ENCODE measurements at regions not wholly inside any gene's neighbourhood (a gene's known extent, or its start where the extent isn't known, plus 50 kb on each side); places are given as distances from the start of the nearest gene placed in this dataset.

GRCh38 chr16:6560306-6561100 lies 772.1 kb upstream of the RBFOX1 start:
- Histone ChIP-seq H3K4me1 (ENCODE audit: control insufficient read depth, insufficient read depth, low read length, poor library complexity, severe bottlenecking) (no peaks in the 10 kb centered on the region), H3K4me3 (ENCODE audit: insufficient read depth, low read depth, low read length, poor library complexity, severe bottlenecking) (no peak overlapping the region), H3K9me3 (ENCODE audit: control insufficient read depth, low read length) (no peaks in the 10 kb centered on the region), H3K36me3 (ENCODE audit: control insufficient read depth, insufficient read depth, low read length) (no peaks in the 10 kb centered on the region), H3K27me3 (replicated peaks; ENCODE audit: control insufficient read depth, insufficient read depth, low read length, poor library complexity, severe bottlenecking) (no peaks in the 10 kb centered on the region), H3K27ac (ENCODE audit: insufficient read depth, low read length, poor library complexity, severe bottlenecking) (no peak overlapping the region)
- DNase-seq, result no peak

DNA sequence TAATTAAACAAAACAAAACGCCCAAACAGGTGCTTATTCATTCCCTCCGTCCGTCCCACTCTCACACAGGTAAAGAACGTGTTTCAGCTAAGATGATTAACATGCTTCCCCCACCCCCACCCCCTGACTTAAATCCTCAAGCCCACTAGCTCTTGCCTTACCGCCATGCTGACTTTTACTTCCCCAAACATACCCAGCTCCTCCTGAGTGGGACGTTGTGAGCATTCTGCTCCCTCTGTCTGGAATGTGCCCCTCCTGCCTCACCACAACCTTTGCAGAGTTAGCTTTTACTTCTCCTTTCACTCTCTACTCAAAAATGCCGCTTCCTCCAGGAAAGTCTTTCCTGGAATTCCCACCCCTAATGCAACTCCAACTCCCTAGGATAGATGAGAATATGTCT lies 774.0 kb upstream of the RBFOX1 start:
- Histone ChIP-seq H3K4me1 (ENCODE audit: control insufficient read depth, insufficient read depth, low read length, poor library complexity, severe bottlenecking) (no peaks in the 10 kb centered on the region), H3K27me3 (replicated peaks; ENCODE audit: control insufficient read depth, insufficient read depth, low read length, poor library complexity, severe bottlenecking) (no peaks in the 10 kb centered on the region), H3K36me3 (ENCODE audit: control insufficient read depth, insufficient read depth, low read length) (no peaks in the 10 kb centered on the region), H3K27ac (ENCODE audit: insufficient read depth, low read length, poor library complexity, severe bottlenecking) (no peak overlapping the region), H3K4me3 (ENCODE audit: insufficient read depth, low read depth, low read length, poor library complexity, severe bottlenecking) (no peak overlapping the region), H3K9me3 (ENCODE audit: control insufficient read depth, low read length) (no peaks in the 10 kb centered on the region)
- DNase-seq, result no peak

DNA sequence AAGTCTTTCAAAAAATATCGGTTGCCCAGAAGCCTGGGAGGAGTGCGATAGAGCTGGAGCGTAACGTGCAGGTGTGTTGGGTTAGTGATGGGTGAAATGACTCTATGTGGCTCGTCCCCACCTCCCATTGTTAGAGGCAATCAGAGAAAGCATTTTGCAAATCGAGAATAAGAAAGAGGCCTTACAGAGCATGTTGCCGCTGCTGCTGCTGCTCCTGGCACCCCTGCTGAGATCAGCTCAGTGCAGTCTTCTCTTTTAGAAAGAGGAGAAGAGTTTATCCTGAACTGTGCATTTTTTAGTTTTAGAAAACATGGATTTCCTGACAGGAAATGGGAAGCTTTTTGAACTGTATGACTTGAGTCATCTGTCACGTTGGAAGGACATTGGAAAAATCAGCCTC lies 774.5 kb upstream of the RBFOX1 start:
- Histone ChIP-seq H3K36me3 (ENCODE audit: control insufficient read depth, insufficient read depth, low read length) (no peaks in the 10 kb centered on the region), H3K4me3 (ENCODE audit: insufficient read depth, low read depth, low read length, poor library complexity, severe bottlenecking) (no peak overlapping the region), H3K9me3 (ENCODE audit: control insufficient read depth, low read length) (no peaks in the 10 kb centered on the region), H3K4me1 (ENCODE audit: control insufficient read depth, insufficient read depth, low read length, poor library complexity, severe bottlenecking) (no peaks in the 10 kb centered on the region), H3K27ac (ENCODE audit: insufficient read depth, low read length, poor library complexity, severe bottlenecking) (no peak overlapping the region), H3K27me3 (replicated peaks; ENCODE audit: control insufficient read depth, insufficient read depth, low read length, poor library complexity, severe bottlenecking) (no peaks in the 10 kb centered on the region)
- DNase-seq, result no peak

DNA sequence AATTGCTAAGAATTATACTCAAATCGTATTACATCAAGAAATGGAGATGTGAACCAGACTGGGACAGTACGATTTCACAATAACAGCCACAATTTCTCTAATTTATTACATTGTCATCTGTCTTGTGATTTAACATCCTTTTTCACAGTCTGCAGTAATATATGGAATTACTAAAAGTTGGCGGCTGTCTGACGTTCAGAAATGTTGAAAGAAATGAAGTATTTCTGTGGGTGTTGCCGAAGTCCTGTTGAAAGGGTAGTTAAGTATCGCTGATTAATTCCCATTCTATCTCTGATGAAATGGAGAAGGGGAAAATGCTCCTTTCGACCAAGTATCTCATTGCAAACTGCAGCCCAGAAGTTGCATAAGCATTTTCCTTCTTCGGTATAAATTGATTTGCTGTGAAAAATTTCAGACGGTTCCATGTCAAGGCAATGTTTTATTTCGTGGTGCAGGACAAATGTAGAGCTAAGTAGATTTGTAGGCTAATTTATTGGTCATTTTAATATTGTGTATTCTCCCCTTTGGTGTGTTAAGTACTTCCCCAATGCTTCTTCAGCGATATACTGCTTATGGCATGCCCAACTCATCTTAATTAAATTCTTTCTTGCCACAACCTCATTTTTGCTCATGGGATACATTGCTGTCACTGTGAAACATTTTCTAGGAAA lies 775.2 kb upstream of the RBFOX1 start:
- Histone ChIP-seq H3K36me3 (ENCODE audit: control insufficient read depth, insufficient read depth, low read length) (no peaks in the 10 kb centered on the region), H3K27ac (ENCODE audit: insufficient read depth, low read length, poor library complexity, severe bottlenecking) (no peak overlapping the region), H3K4me3 (ENCODE audit: insufficient read depth, low read depth, low read length, poor library complexity, severe bottlenecking) (no peak overlapping the region), H3K27me3 (replicated peaks; ENCODE audit: control insufficient read depth, insufficient read depth, low read length, poor library complexity, severe bottlenecking) (no peaks in the 10 kb centered on the region), H3K4me1 (ENCODE audit: control insufficient read depth, insufficient read depth, low read length, poor library complexity, severe bottlenecking) (no peaks in the 10 kb centered on the region), H3K9me3 (ENCODE audit: control insufficient read depth, low read length) (no peaks in the 10 kb centered on the region)
- DNase-seq, result no peak

- Histone ChIP-seq H3K9me3 (ENCODE audit: control insufficient read depth, low read length) (no peaks in the 10 kb centered on the region), H3K27me3 (replicated peaks; ENCODE audit: control insufficient read depth, insufficient read depth, low read length, poor library complexity, severe bottlenecking) (no peaks in the 10 kb centered on the region), H3K4me3 (ENCODE audit: insufficient read depth, low read depth, low read length, poor library complexity, severe bottlenecking) (no peak overlapping the region), H3K4me1 (ENCODE audit: control insufficient read depth, insufficient read depth, low read length, poor library complexity, severe bottlenecking) (no peaks in the 10 kb centered on the region), H3K27ac (ENCODE audit: insufficient read depth, low read length, poor library complexity, severe bottlenecking) (no peak overlapping the region), H3K36me3 (ENCODE audit: control insufficient read depth, insufficient read depth, low read length) (no peaks in the 10 kb centered on the region)
- DNase-seq, result no peak
Observed at GRCh38 chr16:6549415-6549814, 783.2 kb upstream of the RBFOX1 start.

GRCh38 chr16:6548507-6548906 lies 784.1 kb upstream of the RBFOX1 start:
- Histone ChIP-seq H3K9me3 (ENCODE audit: control insufficient read depth, low read length) (no peaks in the 10 kb centered on the region), H3K4me3 (ENCODE audit: insufficient read depth, low read depth, low read length, poor library complexity, severe bottlenecking) (no peak overlapping the region), H3K27ac (ENCODE audit: insufficient read depth, low read length, poor library complexity, severe bottlenecking) (no peak overlapping the region), H3K4me1 (ENCODE audit: control insufficient read depth, insufficient read depth, low read length, poor library complexity, severe bottlenecking) (no peaks in the 10 kb centered on the region), H3K27me3 (replicated peaks; ENCODE audit: control insufficient read depth, insufficient read depth, low read length, poor library complexity, severe bottlenecking) (no peaks in the 10 kb centered on the region), H3K36me3 (ENCODE audit: control insufficient read depth, insufficient read depth, low read length) (no peaks in the 10 kb centered on the region)
- DNase-seq, result no peak

DNA sequence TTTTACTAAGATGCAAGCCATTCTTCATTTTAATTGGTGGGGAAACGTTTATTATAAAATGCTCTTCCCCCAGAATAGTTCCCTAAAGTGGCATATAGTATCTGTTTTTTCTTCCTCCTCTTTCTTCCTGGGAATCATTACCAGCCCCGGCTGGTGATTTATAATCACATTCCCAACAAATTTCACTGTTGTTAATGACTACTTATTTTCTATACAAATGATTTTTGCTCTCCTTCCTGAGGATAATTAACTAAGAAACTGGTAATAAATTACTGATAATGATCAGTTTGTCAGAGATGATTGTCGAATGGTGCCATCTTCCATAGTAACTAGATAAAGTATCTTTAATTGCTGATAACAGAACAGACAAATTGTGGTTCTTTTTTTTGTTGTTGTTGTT lies 785.5 kb upstream of the RBFOX1 start:
- Histone ChIP-seq H3K4me1 (ENCODE audit: control insufficient read depth, insufficient read depth, low read length, poor library complexity, severe bottlenecking) (no peaks in the 10 kb centered on the region), H3K4me3 (ENCODE audit: insufficient read depth, low read depth, low read length, poor library complexity, severe bottlenecking) (no peak overlapping the region)
- DNase-seq, result no peak

GRCh38 chr16:6545329-6545728 lies 787.3 kb upstream of the RBFOX1 start:
- no peaks in the 10 kb centered on the region for H3K9me3 ChIP-seq (ENCODE audit: control insufficient read depth, low read length)
- no peak for DNase-seq
- H3K36me3 ChIP-seq (ENCODE audit: control insufficient read depth, insufficient read depth, low read length), result no peaks in the 10 kb centered on the region
- H3K27me3 ChIP-seq (replicated peaks; ENCODE audit: control insufficient read depth, insufficient read depth, low read length, poor library complexity, severe bottlenecking), result no peaks in the 10 kb centered on the region
- H3K27ac ChIP-seq (ENCODE audit: insufficient read depth, low read length, poor library complexity, severe bottlenecking), result no peak overlapping the region
- H3K4me1 ChIP-seq (ENCODE audit: control insufficient read depth, insufficient read depth, low read length, poor library complexity, severe bottlenecking), result no peaks in the 10 kb centered on the region
- H3K4me3 ChIP-seq (ENCODE audit: insufficient read depth, low read depth, low read length, poor library complexity, severe bottlenecking), result no peak overlapping the region

More for the DNA sequence above, 785.5 kb upstream of the RBFOX1 start:
- Histone ChIP-seq H3K27ac (ENCODE audit: insufficient read depth, low read length, poor library complexity, severe bottlenecking) (no peak overlapping the region), H3K27me3 (replicated peaks; ENCODE audit: control insufficient read depth, insufficient read depth, low read length, poor library complexity, severe bottlenecking) (no peaks in the 10 kb centered on the region), H3K9me3 (ENCODE audit: control insufficient read depth, low read length) (no peaks in the 10 kb centered on the region), H3K36me3 (ENCODE audit: control insufficient read depth, insufficient read depth, low read length) (no peaks in the 10 kb centered on the region)

DNA sequence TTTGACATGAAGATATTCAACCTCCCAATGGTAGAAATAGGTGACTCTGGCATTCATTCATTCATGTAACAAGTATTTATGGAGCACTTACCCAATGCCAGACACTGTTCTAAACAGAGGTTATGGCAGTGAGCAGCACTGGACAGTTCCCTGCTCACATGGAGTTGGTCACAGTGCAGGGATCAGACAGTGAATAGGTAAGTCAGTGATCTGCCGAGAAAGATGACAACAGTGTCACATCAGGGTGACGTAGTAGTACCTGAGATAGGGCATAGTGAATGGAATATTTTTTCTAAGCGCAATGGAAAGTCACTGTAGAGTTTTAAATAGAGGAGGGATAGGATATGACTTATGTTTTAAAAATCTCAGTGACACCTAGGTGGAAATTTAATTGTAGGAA lies 791.4 kb upstream of the RBFOX1 start:
- no peak for DNase-seq
- Histone ChIP-seq H3K27ac (ENCODE audit: insufficient read depth, low read length, poor library complexity, severe bottlenecking) (no peak overlapping the region), H3K27me3 (replicated peaks; ENCODE audit: control insufficient read depth, insufficient read depth, low read length, poor library complexity, severe bottlenecking) (no peaks in the 10 kb centered on the region), H3K4me3 (ENCODE audit: insufficient read depth, low read depth, low read length, poor library complexity, severe bottlenecking) (no peak overlapping the region), H3K36me3 (ENCODE audit: control insufficient read depth, insufficient read depth, low read length) (no peaks in the 10 kb centered on the region), H3K9me3 (ENCODE audit: control insufficient read depth, low read length) (no peaks in the 10 kb centered on the region), H3K4me1 (ENCODE audit: control insufficient read depth, insufficient read depth, low read length, poor library complexity, severe bottlenecking) (no peaks in the 10 kb centered on the region)

GRCh38 chr16:6536411-6536810 lies 796.2 kb upstream of the RBFOX1 start:
- no peak overlapping the region for H3K4me3 ChIP-seq (ENCODE audit: insufficient read depth, low read depth, low read length, poor library complexity, severe bottlenecking)
- no peak for DNase-seq
- no peaks in the 10 kb centered on the region for H3K9me3 ChIP-seq (ENCODE audit: control insufficient read depth, low read length)
- H3K36me3 ChIP-seq (ENCODE audit: control insufficient read depth, insufficient read depth, low read length), result no peaks in the 10 kb centered on the region
- H3K27ac ChIP-seq (ENCODE audit: insufficient read depth, low read length, poor library complexity, severe bottlenecking), result no peak overlapping the region
- H3K4me1 ChIP-seq (ENCODE audit: control insufficient read depth, insufficient read depth, low read length, poor library complexity, severe bottlenecking), result no peaks in the 10 kb centered on the region
- H3K27me3 ChIP-seq (replicated peaks; ENCODE audit: control insufficient read depth, insufficient read depth, low read length, poor library complexity, severe bottlenecking), result no peaks in the 10 kb centered on the region

Measured in effector memory CD4-positive, alpha-beta T cell (primary cell).